Activated CD4-positive, CD25-positive, alpha-beta regulatory T cell treated with anti-CD3 and anti-CD28 coated beads, Interleukin-2, amount 50 U/mL, for 24 hours (primary cell): ENCODE measurements at regions not wholly inside any gene's neighbourhood (a gene's known extent, or its start where the extent isn't known, plus 50 kb on each side); places are given as distances from the start of the nearest gene placed in this dataset.

Source experiments
- ATAC-seq, 2 donors: fragments of 150-1000 bp; cut with Tn5 transposase; one replicate each; pipeline ENCODE4 v1.10.0; 2021; ENCODE audit warnings: mild to moderate bottlenecking in 1 of 2, moderate library complexity in 1 of 2

- no peak for ATAC-seq
These were observed 54.4 kb upstream of the RNF24 start for GRCh38 chr20:4069751-4070150.

GRCh38 chr20:4068708-4069107, 53.4 kb upstream of the RNF24 start:
- no peak for ATAC-seq

GRCh38 chr20:4067600-4068261, 52.4 kb upstream of the RNF24 start:
- ATAC-seq, result no peak

GRCh38 chr20:4066551-4066950, 51.2 kb upstream of the RNF24 start:
- no peak for ATAC-seq

- no peak for ATAC-seq
These were observed 50.1 kb upstream of the RNF24 start for GRCh38 chr20:4065391-4065844.
